NCI-H345 treated with DMSO at 0.1 percent for 48 hours (cell line): ENCODE measurements at regions not wholly inside any gene's neighbourhood (a gene's known extent, or its start where the extent isn't known, plus 50 kb on each side); places are given as distances from the start of the nearest gene placed in this dataset.

Source experiments
- DNase-seq: peaks from one replicate; lab custom pipeline; 2025; ENCODE audit not compliant: unreplicated experiment; lab: John Stamatoyannopoulos, UW

- DNase-seq: no peak
Observed at GRCh38 chr16:11472410-11472809, 114.3 kb downstream of the LITAF start.

- no peak for DNase-seq
Observed at GRCh38 chr16:11472851-11473250, 113.9 kb downstream of the LITAF start.

- no peak for DNase-seq
Observed at GRCh38 chr16:11473728-11474127, 113.0 kb downstream of the LITAF start.

- no peak for DNase-seq
Observed at GRCh38 chr16:11474617-11475291, 112.0 kb downstream of the LITAF start.

DNA sequence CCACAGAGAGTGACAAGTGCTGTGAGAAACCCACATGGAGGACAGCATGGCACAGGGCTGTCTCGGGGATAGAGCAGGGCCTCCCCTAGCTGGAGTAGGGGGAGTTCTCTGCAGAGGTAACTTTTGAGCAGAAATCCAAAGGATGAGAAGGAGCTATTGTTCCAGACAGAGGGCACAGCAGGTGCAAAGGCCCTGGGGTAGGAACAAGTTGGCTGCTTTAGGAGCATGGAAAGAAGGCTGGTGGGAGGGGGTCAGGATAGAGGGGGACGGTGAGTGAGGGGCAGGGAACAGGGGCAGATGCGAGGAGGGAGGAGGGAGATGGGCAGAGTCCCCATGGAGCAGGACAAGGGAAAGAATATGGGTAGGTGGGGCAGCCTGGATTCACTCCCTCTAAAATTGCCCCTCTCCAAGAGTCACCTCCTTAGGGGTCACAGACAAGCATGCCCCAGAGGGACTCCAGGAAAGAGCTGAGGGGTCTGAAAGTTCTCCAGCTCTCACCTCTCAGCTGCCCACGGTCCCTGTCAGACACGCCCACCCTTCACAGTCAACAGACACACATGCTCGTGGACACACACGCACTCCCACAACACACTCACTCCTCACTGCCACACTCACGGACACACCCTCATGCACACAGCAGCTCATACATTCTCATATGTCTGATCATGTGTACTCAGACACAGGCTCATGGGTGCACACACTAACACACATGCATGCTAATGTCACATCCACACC lies 110.7 kb downstream of the LITAF start:
- DNase-seq: no peak

GRCh38 chr16:11476676-11477075 lies 110.0 kb downstream of the LITAF start:
- no peak for DNase-seq

GRCh38 chr16:11478431-11479119 lies 108.1 kb downstream of the LITAF start:
- no peak for DNase-seq

DNA sequence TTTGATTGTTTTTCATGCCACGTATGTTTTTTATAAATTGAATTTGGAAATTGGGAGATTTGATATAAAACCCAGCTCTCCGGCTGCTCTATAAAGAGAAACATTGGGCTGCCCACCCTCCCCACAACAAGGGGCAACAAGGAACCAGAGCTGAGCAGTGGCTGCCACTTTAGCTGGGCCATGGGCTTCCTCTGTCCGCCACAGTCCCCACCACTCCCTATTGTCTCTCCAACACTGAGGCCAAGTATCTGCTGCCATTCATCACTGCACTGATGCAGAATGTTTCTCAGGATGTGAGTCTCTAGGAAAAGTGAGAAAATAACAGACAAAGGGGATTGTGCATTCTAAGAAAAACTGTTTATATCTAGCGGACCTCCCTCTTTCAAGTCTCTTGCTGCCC lies 106.8 kb downstream of the LITAF start:
- DNase-seq: no peak

DNA sequence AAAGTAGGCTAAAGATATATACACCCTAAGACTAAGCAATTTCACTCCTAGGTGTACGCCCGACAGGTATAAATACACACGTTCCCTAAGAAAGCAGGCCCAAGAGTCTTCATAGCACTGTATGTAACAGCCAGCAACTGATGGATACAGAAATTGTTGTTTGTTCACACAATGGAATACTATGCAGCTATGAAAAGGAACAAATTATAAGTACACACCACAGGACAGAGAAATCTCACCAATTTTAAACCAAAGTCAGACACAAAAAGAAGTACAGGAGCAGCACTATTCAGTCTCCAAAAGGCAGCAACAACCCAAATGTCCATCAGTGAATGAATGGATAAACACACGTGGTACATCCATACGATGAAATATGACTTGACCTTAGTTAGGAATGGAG lies 106.1 kb downstream of the LITAF start:
- no peak for DNase-seq

GRCh38 chr16:11481987-11482386 lies 104.7 kb downstream of the LITAF start:
- DNase-seq: no peak

GRCh38 chr16:11482946-11483748 lies 103.6 kb downstream of the LITAF start:
- no peak for DNase-seq

DNA sequence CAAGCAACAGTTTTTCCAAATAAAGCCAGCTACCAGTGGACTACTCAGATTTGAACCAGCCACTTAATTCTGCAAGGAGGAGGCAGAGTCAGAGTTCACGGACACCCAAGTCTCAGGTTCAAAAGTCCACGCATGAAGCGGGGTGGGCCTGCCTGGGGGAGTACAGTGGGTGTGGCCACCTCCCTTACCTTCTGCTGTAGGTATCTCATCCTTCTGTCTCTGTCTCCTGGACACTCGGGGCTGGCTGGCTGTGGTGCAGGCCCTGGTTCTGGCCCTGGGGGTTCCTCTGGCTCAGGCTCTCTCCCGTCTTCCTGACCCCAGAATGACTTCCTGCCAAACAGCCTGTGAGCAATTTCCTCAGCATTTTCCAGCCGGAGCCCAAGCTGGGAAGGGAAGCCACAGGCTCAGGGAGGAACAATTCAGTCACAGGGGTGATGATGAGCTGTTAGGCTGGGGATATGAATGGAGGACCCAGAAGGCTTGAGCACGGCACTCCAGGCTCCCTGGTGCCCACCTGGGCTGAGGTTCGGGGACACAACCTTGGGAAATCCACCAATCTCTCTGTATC lies 101.9 kb downstream of the LITAF start:
- no peak for DNase-seq

- no peak for DNase-seq
Observed at GRCh38 chr16:11485676-11486075, 101.0 kb downstream of the LITAF start.

DNA sequence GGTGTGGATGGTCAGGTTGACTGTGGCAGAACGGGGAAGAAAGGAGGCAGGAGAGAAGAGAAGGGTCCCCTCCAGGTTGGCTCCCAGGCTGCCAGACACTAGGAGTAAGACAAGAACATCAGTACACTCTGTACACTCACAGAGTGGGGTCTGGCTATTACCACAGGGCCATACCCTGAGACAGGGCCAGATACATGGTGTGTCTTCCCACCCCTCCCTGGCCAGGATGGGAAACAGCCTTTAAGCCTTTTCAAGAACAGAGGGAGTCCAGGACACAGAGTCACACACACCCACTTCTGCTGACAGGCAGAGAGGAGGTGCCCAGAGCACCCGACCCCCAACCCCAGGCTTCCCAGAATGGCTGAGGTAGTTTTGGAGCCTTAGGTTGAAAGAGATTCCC lies 99.4 kb downstream of the LITAF start:
- DNase-seq: no peak

- DNase-seq: no peak
Observed at GRCh38 chr16:11488304-11488703, 98.4 kb downstream of the LITAF start.

DNA sequence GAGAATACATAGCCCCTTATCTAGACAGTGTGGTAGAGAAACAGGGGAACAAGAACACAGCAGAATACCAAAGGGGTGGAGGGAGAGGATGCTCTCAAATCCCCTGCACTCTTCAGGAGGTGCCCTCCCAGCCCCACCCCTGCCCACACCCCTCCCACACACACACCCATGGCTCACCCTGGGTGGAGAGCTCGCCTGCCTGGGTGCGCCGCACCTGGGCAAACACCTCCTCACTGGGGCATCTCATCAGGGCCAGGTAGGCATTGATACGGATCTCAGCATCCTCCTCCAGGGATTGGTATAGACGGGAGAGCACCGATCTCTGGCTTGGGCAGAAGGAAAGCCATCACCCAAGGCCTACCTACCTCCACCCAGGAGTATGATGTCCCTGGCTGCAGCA lies 95.2 kb downstream of the LITAF start:
- DNase-seq: no peak

DNA sequence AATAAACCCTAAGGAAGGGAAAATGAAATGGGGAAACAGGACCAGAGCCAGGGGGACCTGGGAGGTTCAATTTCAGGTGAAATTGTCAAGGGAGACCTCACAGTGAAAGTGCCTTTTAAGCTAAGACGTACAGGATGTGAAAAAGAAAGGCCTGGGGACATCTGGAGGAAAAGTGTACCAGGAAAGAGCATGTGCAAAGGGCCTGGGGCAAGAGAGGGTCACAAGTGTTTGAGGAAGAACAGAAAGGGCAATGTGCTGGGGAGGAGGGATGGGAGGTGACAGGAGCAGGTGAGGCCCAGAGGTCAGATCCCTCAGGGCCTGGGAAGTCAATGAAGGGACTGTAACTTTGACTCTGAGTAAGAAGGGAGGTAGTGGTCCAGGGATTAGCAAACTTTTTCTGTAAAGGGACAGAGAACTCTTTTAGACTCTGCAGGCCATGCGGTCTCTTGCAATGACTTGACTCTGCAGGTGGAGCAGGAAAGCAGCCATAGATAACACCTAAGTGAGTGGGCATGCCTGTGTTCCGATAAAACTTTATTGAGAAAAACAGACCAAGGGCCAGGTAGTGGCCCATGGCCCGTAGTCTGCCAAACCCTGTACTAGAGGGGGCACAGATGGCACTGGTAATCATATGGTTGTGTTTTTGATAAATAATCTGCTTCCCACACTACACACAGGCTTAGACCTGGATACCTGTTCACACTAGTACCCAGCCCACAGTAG lies 93.8 kb downstream of the LITAF start:
- no peak for DNase-seq

DNA sequence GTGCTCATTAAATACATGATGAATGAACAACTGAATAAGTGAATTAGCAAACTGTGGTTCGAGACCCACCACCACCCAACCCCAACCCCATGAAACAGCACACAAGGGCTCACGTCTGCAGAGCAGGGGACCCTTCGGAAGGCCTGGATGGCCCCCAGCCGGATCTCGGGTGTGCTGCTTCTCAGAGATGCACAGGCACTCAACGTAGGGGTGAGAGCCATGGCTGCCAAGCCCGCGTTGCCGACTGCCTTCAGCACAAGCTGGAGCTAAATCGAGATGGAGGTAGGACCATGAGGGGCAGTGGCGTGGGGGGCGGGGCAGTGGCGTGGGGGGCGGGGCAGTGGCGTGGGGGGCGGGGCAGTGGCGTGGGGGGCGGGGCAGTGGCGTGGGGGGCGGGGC lies 93.2 kb downstream of the LITAF start:
- no peak for DNase-seq

DNA sequence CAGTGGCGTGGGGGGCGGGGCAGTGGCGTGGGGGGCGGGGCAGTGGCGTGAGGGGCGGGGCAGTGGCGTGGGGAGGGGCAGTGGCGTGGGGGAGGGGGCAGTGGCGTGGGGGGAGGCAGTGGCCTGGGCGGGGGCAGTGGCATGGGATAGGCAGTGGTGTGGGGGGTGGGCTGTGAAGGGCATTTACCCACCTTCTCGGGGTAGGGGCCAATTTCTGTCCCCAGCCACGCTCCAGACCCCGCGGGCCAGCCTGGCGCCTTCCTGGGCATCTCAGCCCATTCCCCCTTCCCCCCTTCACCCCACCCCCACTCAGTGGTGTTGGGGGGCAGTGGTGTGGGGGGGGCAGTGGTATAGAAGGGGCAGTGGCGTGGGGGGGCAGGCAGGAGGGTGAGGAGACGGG lies 92.7 kb downstream of the LITAF start:
- no peak for DNase-seq

DNA sequence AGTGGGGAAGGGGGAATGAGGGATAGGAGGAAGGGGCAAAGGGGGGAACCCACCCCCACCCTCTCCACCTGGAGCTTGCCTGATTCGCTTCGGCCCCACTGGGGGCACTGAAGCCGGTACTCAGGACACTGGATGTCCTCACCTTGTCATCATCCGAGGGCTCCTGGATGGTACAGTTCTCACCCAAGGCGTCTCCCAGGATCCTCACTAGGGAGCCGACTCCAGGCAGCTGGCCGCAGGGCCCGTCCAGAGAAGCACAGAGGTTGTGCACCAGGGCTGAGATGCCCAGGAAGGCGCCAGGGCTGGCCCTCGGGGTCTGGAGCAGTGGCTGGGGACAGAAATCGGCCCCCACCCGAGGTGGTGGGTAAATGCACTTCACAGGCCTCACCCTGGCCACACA lies 92.3 kb downstream of the LITAF start:
- no peak for DNase-seq

- DNase-seq: peak; percentile 37
Observed at GRCh38 chr16:11495066-11495407, 91.7 kb downstream of the LITAF start.
